Hepatocyte (in vitro differentiated cells): ENCODE measurements at regions not wholly inside any gene's neighbourhood (a gene's known extent, or its start where the extent isn't known, plus 50 kb on each side); places are given as distances from the start of the nearest gene placed in this dataset.

Source experiments
- EZH2 ChIP-seq: fragments of 200-600 bp; sonication (generic); IDR thresholded peaks from 2 replicates; pipeline ENCODE4 v1.6.1; 2016; ENCODE audit warnings: antibody characterized with exemption, mild to moderate bottlenecking, borderline replicate concordance
- EZH2phosphoT487 ChIP-seq: fragments of 200-600 bp; sonication (generic); IDR thresholded peaks from one replicate; pipeline ENCODE4 v1.6.1; 2018; ENCODE audit warnings: antibody characterized with exemption, mild to moderate bottlenecking, low read depth, moderate library complexity; ENCODE audit not compliant: unreplicated experiment, severe bottlenecking
- TF ChIP-seq, protein P1 (sequence below): fragments of 200-600 bp; sonication (generic); IDR thresholded peaks from 2 replicates; pipeline ENCODE4 v1.5.1; 2016; ENCODE audit warnings: antibody characterized with exemption, mild to moderate bottlenecking; ENCODE audit not compliant: poor library complexity

DNA sequence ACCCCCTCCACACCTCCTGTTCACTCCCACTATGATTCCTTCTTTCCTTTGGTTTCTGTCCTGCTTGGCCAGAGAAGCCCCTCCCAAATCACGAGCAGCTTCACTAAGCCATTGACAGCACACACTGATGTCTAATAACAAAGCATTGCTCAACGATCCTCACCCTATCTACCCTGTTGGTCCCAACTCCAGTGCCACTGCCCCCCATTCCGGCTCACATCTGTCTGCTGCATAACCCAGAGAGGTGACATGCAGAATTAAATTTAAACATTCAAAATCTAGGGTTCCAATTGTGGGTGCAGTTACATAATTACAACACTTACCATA, 236.9 kb downstream of the TTLL7 start:
- TF ChIP-seq, protein P1, sequence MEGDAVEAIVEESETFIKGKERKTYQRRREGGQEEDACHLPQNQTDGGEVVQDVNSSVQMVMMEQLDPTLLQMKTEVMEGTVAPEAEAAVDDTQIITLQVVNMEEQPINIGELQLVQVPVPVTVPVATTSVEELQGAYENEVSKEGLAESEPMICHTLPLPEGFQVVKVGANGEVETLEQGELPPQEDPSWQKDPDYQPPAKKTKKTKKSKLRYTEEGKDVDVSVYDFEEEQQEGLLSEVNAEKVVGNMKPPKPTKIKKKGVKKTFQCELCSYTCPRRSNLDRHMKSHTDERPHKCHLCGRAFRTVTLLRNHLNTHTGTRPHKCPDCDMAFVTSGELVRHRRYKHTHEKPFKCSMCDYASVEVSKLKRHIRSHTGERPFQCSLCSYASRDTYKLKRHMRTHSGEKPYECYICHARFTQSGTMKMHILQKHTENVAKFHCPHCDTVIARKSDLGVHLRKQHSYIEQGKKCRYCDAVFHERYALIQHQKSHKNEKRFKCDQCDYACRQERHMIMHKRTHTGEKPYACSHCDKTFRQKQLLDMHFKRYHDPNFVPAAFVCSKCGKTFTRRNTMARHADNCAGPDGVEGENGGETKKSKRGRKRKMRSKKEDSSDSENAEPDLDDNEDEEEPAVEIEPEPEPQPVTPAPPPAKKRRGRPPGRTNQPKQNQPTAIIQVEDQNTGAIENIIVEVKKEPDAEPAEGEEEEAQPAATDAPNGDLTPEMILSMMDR = no peak
- TF ChIP-seq EZH2 (no peak), EZH2phosphoT487 (no peak)
